ENCODE measurements at regions not wholly inside any gene's neighbourhood (a gene's known extent, or its start where the extent isn't known, plus 50 kb on each side); places are given as distances from the start of the nearest gene placed in this dataset.
A peak's percentile ranks its signal among the peaks of the same experiment; 100 is the strongest.

DNA sequence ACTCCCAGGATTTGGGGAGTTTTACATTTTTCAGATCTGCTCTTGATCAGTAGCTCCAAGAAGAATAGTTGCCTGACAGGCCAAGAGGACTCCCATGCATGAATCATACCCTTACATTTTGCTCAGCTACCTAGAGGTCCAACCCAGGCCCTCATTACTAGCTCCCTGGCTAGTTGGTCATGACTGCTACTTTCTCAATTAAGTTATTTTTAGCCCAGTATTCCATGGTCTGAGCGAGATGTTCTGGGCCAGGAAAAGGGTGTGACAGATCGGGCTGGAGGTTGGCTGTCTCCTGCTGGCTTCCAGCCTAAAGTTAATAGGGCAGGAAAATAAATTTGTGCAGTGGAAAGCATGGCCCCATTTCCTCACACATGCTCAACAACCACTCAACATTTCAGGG lies 379.2 kb downstream of the GRIN2B start:
- DNase-seq (no peak), FAIRE-seq (no peak)
- H3K4me3 ChIP-seq (ENCODE audit: low read length in 3 of 3), result no peak overlapping the region
- no peaks in the 10 kb centered on the region for H3K27me3 ChIP-seq (ENCODE audit: control insufficient read depth, insufficient read depth, low read length)
- no peaks in the 10 kb centered on the region for H3K4me1 ChIP-seq (ENCODE audit: control insufficient read depth in 2 of 3, insufficient read depth in 2 of 3, low read depth in 1 of 3, low read length in 3 of 3)
- TF ChIP-seq, protein P1, sequence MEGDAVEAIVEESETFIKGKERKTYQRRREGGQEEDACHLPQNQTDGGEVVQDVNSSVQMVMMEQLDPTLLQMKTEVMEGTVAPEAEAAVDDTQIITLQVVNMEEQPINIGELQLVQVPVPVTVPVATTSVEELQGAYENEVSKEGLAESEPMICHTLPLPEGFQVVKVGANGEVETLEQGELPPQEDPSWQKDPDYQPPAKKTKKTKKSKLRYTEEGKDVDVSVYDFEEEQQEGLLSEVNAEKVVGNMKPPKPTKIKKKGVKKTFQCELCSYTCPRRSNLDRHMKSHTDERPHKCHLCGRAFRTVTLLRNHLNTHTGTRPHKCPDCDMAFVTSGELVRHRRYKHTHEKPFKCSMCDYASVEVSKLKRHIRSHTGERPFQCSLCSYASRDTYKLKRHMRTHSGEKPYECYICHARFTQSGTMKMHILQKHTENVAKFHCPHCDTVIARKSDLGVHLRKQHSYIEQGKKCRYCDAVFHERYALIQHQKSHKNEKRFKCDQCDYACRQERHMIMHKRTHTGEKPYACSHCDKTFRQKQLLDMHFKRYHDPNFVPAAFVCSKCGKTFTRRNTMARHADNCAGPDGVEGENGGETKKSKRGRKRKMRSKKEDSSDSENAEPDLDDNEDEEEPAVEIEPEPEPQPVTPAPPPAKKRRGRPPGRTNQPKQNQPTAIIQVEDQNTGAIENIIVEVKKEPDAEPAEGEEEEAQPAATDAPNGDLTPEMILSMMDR (IDR thresholded peaks at IDR 0.05; ENCODE audit: borderline replicate concordance, extremely low read depth, insufficient read depth), result no peak
- H3K36me3 ChIP-seq (ENCODE audit: control insufficient read depth in 2 of 3, insufficient read depth in 3 of 3, low read length in 3 of 3), result no peaks in the 10 kb centered on the region
- intact Hi-C loops (cut with DNase I), result no loop called here
- no peak overlapping the region for H3K9ac ChIP-seq (ENCODE audit: low read length in 3 of 3)
- no peak overlapping the region for H3K27ac ChIP-seq (ENCODE audit: low read depth in 2 of 2, low read length in 2 of 2)
- no peaks in the 10 kb centered on the region for H3K9me3 ChIP-seq (ENCODE audit: control insufficient read depth in 2 of 3, insufficient read depth in 1 of 3, low read length in 3 of 3)

DNA sequence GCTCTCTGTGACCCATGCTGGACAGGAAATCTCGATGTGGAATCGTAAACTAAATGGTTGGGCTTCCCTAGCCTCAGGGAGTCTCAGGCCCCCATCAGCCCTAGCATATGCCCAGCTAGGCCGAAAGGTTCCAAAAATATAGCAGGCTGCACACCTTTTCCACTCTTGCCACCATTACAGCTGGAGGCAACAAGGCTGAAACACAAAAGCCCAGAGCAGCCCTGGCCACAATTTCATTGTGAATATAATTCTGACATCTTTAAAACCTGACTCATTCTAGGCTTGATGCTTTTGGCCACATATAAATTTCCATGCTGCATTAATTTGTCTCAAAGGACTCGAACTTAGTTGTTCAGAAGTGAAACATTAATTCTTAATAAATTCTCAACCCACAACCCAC lies 382.2 kb downstream of the GRIN2B start:
- Histone ChIP-seq H3K4me3 (ENCODE audit: low read length in 3 of 3) (no peak overlapping the region), H3K9me3 (ENCODE audit: control insufficient read depth in 2 of 3, insufficient read depth in 1 of 3, low read length in 3 of 3) (no peaks in the 10 kb centered on the region), H3K27me3 (ENCODE audit: control insufficient read depth, insufficient read depth, low read length) (no peaks in the 10 kb centered on the region), H3K9ac (ENCODE audit: low read length in 3 of 3) (no peak overlapping the region), H3K27ac (ENCODE audit: low read depth in 2 of 2, low read length in 2 of 2) (no peak overlapping the region), H3K4me1 (ENCODE audit: control insufficient read depth in 2 of 3, insufficient read depth in 2 of 3, low read depth in 1 of 3, low read length in 3 of 3) (no peaks in the 10 kb centered on the region), H3K36me3 (ENCODE audit: control insufficient read depth in 2 of 3, insufficient read depth in 3 of 3, low read length in 3 of 3) (no peaks in the 10 kb centered on the region)
- FAIRE-seq, result no peak
- DNase-seq, result peak in 1 of 5 donors; percentile 10
- TF ChIP-seq, protein P1 (IDR thresholded peaks at IDR 0.05; ENCODE audit: borderline replicate concordance, extremely low read depth, insufficient read depth), result no peak
- intact Hi-C loops (cut with DNase I), result no loop called here

DNA sequence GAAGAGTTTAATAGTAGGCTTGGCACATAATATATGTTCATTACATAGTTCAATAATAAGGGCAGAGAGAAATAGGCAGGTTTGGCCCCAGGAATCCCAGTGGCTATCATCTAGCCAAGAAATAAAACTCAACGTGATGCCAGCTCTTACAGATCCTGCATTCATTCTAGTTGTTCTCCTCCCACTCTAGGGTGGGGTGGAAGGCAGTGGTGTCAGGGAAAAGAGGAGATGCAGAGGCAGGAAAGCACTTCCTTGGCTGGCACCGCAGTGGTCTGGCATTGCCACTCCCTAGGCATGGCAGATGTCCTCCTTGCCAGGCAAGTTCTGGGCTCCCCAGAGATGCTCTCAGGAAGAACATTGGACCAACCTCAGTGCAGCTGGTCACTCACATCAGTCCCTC lies 383.6 kb downstream of the GRIN2B start:
- no peaks in the 10 kb centered on the region for H3K4me1 ChIP-seq (ENCODE audit: control insufficient read depth in 2 of 3, insufficient read depth in 2 of 3, low read depth in 1 of 3, low read length in 3 of 3)
- intact Hi-C loops (cut with DNase I), result no loop called here
- H3K27me3 ChIP-seq (ENCODE audit: control insufficient read depth, insufficient read depth, low read length), result no peaks in the 10 kb centered on the region
- FAIRE-seq (no peak), DNase-seq (no peak)
- no peak overlapping the region for H3K27ac ChIP-seq (ENCODE audit: low read depth in 2 of 2, low read length in 2 of 2)
- H3K4me3 ChIP-seq (ENCODE audit: low read length in 3 of 3), result no peak overlapping the region
- no peaks in the 10 kb centered on the region for H3K9me3 ChIP-seq (ENCODE audit: control insufficient read depth in 2 of 3, insufficient read depth in 1 of 3, low read length in 3 of 3)
- no peaks in the 10 kb centered on the region for H3K36me3 ChIP-seq (ENCODE audit: control insufficient read depth in 2 of 3, insufficient read depth in 3 of 3, low read length in 3 of 3)
- TF ChIP-seq, protein P1 (IDR thresholded peaks at IDR 0.05; ENCODE audit: borderline replicate concordance, extremely low read depth, insufficient read depth), result no peak
- no peak overlapping the region for H3K9ac ChIP-seq (ENCODE audit: low read length in 3 of 3)

GRCh38 chr12:13597166-13597565 lies 384.2 kb downstream of the GRIN2B start:
- Histone ChIP-seq H3K4me1 (ENCODE audit: control insufficient read depth in 2 of 3, insufficient read depth in 2 of 3, low read depth in 1 of 3, low read length in 3 of 3) (no peaks in the 10 kb centered on the region), H3K27me3 (ENCODE audit: control insufficient read depth, insufficient read depth, low read length) (no peaks in the 10 kb centered on the region), H3K4me3 (ENCODE audit: low read length in 3 of 3) (no peak overlapping the region), H3K36me3 (ENCODE audit: control insufficient read depth in 2 of 3, insufficient read depth in 3 of 3, low read length in 3 of 3) (no peaks in the 10 kb centered on the region), H3K9me3 (ENCODE audit: control insufficient read depth in 2 of 3, insufficient read depth in 1 of 3, low read length in 3 of 3) (no peaks in the 10 kb centered on the region), H3K27ac (ENCODE audit: low read depth in 2 of 2, low read length in 2 of 2) (no peak overlapping the region), H3K9ac (ENCODE audit: low read length in 3 of 3) (no peak overlapping the region)
- TF ChIP-seq, protein P1 (IDR thresholded peaks at IDR 0.05; ENCODE audit: borderline replicate concordance, extremely low read depth, insufficient read depth), result no peak
- no peak for FAIRE-seq
- intact Hi-C loops (cut with DNase I), result no loop called here
- DNase-seq, result no peak
